ENCODE measurements at regions not wholly inside any gene's neighbourhood (a gene's known extent, or its start where the extent isn't known, plus 50 kb on each side); places are given as distances from the start of the nearest gene placed in this dataset. TPM values are rescaled to one million over a fixed set of nuclear protein-coding genes. Genes with fewer than 3 reads are reported as not detected.

Small RNAs in the stretch of these regions (small RNA-seq; reads per million reads assigned to genes)
- not detected for gene RN7SKP21 (ENCODE audit: insufficient read depth)
